CD14-positive monocyte (primary cell): ENCODE measurements at regions not wholly inside any gene's neighbourhood (a gene's known extent, or its start where the extent isn't known, plus 50 kb on each side); places are given as distances from the start of the nearest gene placed in this dataset.

ENCODE experiments used
- DNase-seq, 3 donors: peaks; one replicate each; pipeline ENCODE4 v3.0.0-alpha.2; 2011 to 2022
- H2AFZ ChIP-seq: 2 replicates; pipeline ENCODE4 v1.6.0; 2012; ENCODE audit warnings: mild to moderate bottlenecking, low read depth, low read length, inconsistent platforms; ENCODE audit not compliant: insufficient read depth, poor library complexity, severe bottlenecking
- H3K27ac ChIP-seq, 2 donors: 1 replicate in 1 of 2; 2 replicates in 1 of 2; pipeline ENCODE4 v1.5.1; 2012 to 2013; ENCODE audit warnings: low read length in 2 of 2, control low read depth in 1 of 2, inconsistent platforms in 1 of 2, low read depth in 1 of 2, mild to moderate bottlenecking in 1 of 2
- H3K27me3 ChIP-seq, 2 donors: one replicate each; pipeline versions ENCODE4 v1.6.0 to v1.6.1; 2011 to 2013; ENCODE audit warnings: low read length in 2 of 2; ENCODE audit not compliant: control insufficient read depth in 2 of 2, insufficient read depth in 2 of 2
- H3K36me3 ChIP-seq, 2 donors: replicated peaks in 1 of 2; 1 replicate in 1 of 2; 2 replicates in 1 of 2; pipeline versions ENCODE4 v1.5.1 to v1.6.1; 2012 to 2013; ENCODE audit warnings: low read length in 2 of 2, control low read depth in 1 of 2, inconsistent platforms in 1 of 2, mild to moderate bottlenecking in 1 of 2; ENCODE audit not compliant: insufficient read depth in 2 of 2, control insufficient read depth in 1 of 2
- H3K4me1 ChIP-seq, 2 donors: 1 replicate in 1 of 2; 2 replicates in 1 of 2; pipeline versions ENCODE4 v1.5.1 to v1.6.1; 2012 to 2013; ENCODE audit warnings: low read length in 2 of 2, control low read depth in 1 of 2, inconsistent platforms in 1 of 2, mild to moderate bottlenecking in 1 of 2, moderate library complexity in 1 of 2; ENCODE audit not compliant: insufficient read depth in 2 of 2, control insufficient read depth in 1 of 2
- H3K4me2 ChIP-seq: replicated peaks from 2 replicates; pipeline ENCODE3; 2012; ENCODE audit warnings: low read length, moderate library complexity, mild to moderate bottlenecking; ENCODE audit not compliant: poor library complexity, severe bottlenecking; ENCODE audit errors: extremely low read depth
- H3K4me3 ChIP-seq, 3 experiments: fragments of 200-600 bp in 1 of 3; sonication (generic) in 1 of 3; replicated peaks in 1 of 3; 1 replicate in 2 of 3; 2 replicates in 1 of 3; pipeline ENCODE4 v1.5.1; 2011 to 2013; ENCODE audit warnings: low read length in 3 of 3, mild to moderate bottlenecking in 3 of 3, control low read depth in 2 of 3, low read depth in 2 of 3, inconsistent platforms in 1 of 3, moderate library complexity in 1 of 3
- H3K79me2 ChIP-seq: 2 replicates; pipeline ENCODE4 v1.6.0; 2012; ENCODE audit warnings: mild to moderate bottlenecking, control low read depth, inconsistent platforms, low read length, moderate library complexity; ENCODE audit not compliant: insufficient read depth
- H3K9ac ChIP-seq: 2 replicates; pipeline ENCODE4 v1.6.0; 2017; ENCODE audit warnings: low read length, mild to moderate bottlenecking; ENCODE audit not compliant: insufficient read depth, poor library complexity, severe bottlenecking
- H3K9me3 ChIP-seq, 2 donors: replicated peaks in 1 of 2; 1 replicate in 1 of 2; 2 replicates in 1 of 2; pipeline versions ENCODE4 v1.5.1 to v1.6.1; 2012 to 2013; ENCODE audit warnings: low read length in 2 of 2, control low read depth in 1 of 2; ENCODE audit not compliant: control insufficient read depth in 1 of 2, insufficient read depth in 1 of 2
- H4K20me1 ChIP-seq: 2 replicates; pipeline ENCODE4 v1.6.0; 2012; ENCODE audit warnings: mild to moderate bottlenecking, low read length, control low read depth, moderate library complexity; ENCODE audit not compliant: insufficient read depth
- H3K27ac Mint-ChIP-seq, 7 donors: one replicate each; pipeline ENCODE4 v1.8.0; 2020; ENCODE audit warnings: mild to moderate bottlenecking in 7 of 7, mixed read lengths in 7 of 7, moderate library complexity in 6 of 7, inconsistent platforms in 2 of 7
- H3K27me3 Mint-ChIP-seq, 3 donors: one replicate each; pipeline ENCODE4 v1.8.0; 2021 to 2022; ENCODE audit warnings: low read depth in 3 of 3, mild to moderate bottlenecking in 3 of 3, mixed read lengths in 3 of 3, moderate library complexity in 3 of 3, inconsistent platforms in 1 of 3
- H3K36me3 Mint-ChIP-seq, 2 donors: one replicate each; pipeline ENCODE4 v1.8.0; 2020; ENCODE audit warnings: mixed read lengths in 2 of 2, inconsistent platforms in 1 of 2, mild to moderate bottlenecking in 1 of 2
- H3K4me1 Mint-ChIP-seq: one replicate; pipeline ENCODE4 v1.8.0; 2020; ENCODE audit warnings: mild to moderate bottlenecking, mixed read lengths
- H3K4me3 Mint-ChIP-seq, 2 donors: one replicate each; pipeline ENCODE4 v1.8.0; 2020; ENCODE audit warnings: mild to moderate bottlenecking in 2 of 2, mixed read lengths in 2 of 2, moderate library complexity in 1 of 2
- H3K9me3 Mint-ChIP-seq, 7 donors: one replicate each; pipeline ENCODE4 v1.8.0; 2020 to 2022; ENCODE audit warnings: mixed read lengths in 7 of 7, mild to moderate bottlenecking in 6 of 7, moderate library complexity in 6 of 7, inconsistent platforms in 2 of 7
- WGBS: methylation state at CpG from one replicate; pipeline ENCODE4 v1.1.5; 2013; ENCODE audit warnings: missing lambda C conversion rate; ENCODE audit not compliant: insufficient coverage; 5-methylcytosine and 5-hydroxymethylcytosine counted together
- intact Hi-C, 2 donors: fragments of 100-400 bp; cut with micrococcal nuclease; formaldehyde crosslinking; loops; one replicate each; pipeline versions ENCODE4 v1.15.0 to v1.15.1; 2023
- TF ChIP-seq, protein P1 (sequence below): fragments of 200-600 bp; IDR thresholded peaks from one replicate; pipeline ENCODE4 v1.8.0; 2022; ENCODE audit warnings: antibody characterized with exemption, mild to moderate bottlenecking

DNA sequence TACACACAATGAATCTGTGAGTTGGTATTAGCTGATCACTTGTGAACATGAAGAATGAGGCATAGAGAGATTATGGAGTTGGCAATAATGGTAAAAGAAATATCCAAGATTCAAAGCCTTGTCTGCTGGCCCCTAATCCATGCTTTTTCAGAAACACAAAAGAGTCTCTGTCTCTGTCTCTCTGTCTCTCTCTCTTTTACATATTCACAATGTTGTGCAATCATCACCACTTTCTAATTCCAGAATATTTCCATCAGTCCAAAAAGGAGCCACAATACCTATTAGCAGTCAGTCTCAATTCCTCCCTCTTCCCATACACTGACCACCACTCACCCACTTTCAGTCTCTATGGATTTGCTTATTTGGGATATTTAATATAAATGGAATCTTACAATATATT lies 370.1 kb upstream of the CDH8 start:
- Histone ChIP-seq H3K9me3 (peaks cover 4 to 10% of the 10 kb centered on the region in 2 donors), H3K4me1 (no peaks in the 10 kb centered on the region), H4K20me1 (no peaks in the 10 kb centered on the region), H3K36me3 (no peaks in the 10 kb centered on the region), H3K9ac (no peak overlapping the region), H2AFZ (no peak overlapping the region), H3K27me3 (no peaks in the 10 kb centered on the region), H3K4me3 (no peak overlapping the region), H3K27ac (no peak overlapping the region), H3K4me2 (no peak overlapping the region), H3K79me2 (no peaks in the 10 kb centered on the region)
- H3K4me1 Mint-ChIP-seq: no peaks in the 10 kb centered on the region
- no peaks in the 10 kb centered on the region for H3K27me3 Mint-ChIP-seq
- TF ChIP-seq, protein P1, sequence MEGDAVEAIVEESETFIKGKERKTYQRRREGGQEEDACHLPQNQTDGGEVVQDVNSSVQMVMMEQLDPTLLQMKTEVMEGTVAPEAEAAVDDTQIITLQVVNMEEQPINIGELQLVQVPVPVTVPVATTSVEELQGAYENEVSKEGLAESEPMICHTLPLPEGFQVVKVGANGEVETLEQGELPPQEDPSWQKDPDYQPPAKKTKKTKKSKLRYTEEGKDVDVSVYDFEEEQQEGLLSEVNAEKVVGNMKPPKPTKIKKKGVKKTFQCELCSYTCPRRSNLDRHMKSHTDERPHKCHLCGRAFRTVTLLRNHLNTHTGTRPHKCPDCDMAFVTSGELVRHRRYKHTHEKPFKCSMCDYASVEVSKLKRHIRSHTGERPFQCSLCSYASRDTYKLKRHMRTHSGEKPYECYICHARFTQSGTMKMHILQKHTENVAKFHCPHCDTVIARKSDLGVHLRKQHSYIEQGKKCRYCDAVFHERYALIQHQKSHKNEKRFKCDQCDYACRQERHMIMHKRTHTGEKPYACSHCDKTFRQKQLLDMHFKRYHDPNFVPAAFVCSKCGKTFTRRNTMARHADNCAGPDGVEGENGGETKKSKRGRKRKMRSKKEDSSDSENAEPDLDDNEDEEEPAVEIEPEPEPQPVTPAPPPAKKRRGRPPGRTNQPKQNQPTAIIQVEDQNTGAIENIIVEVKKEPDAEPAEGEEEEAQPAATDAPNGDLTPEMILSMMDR: no peak
- H3K9me3 Mint-ChIP-seq: peaks cover 2 to 11% (median 5%) of the 10 kb centered on the region in 7 donors
- H3K27ac Mint-ChIP-seq: no peak overlapping the region
- no peaks in the 10 kb centered on the region for H3K36me3 Mint-ChIP-seq
- H3K4me3 Mint-ChIP-seq: no peak overlapping the region
- intact Hi-C loops: no loop called here
- no peak for DNase-seq

DNA sequence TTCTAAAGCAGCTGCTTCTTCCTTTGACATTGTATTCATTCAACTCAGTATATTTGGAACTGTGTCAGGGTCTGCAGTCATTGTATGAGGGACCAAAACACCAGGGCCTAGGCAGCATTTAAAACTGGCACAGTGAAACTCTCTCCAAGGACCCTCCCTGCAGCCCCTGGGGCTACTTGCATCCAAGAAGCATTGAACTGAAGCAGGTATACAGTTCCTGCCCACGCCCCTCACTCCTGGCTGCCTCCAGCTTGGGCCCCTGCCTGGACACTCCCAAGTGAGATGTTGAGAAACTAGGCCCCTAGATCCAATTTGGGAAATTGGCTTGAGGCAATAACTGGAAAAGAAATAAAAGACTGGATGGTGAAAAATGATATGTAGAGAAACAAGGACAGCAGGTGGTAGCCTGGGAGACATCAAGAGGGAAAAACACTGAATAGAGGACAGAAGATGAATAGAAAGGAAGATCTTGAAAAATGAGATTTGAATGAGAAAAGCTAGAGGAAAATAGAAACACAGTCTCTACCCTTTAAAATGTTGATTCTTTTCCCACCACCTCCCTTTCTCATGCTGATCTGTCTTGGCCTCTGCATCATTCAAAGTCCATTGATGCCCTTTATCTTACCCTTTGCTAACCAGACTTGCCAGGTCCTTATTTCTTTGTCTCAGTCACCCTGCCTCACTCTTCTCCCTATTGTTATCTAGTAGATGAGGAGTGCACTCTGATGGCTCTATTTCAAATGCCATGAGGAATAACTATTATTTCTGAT lies 368.8 kb upstream of the CDH8 start:
- Histone ChIP-seq H3K9ac (no peak overlapping the region), H3K4me3 (no peak overlapping the region), H3K27me3 (no peaks in the 10 kb centered on the region), H3K27ac (no peak overlapping the region), H3K4me1 (no peaks in the 10 kb centered on the region), H3K36me3 (no peaks in the 10 kb centered on the region), H3K9me3 (peaks cover 2 to 8% of the 10 kb centered on the region in 2 donors), H4K20me1 (no peaks in the 10 kb centered on the region), H3K4me2 (no peak overlapping the region), H3K79me2 (no peaks in the 10 kb centered on the region), H2AFZ (no peak overlapping the region)
- Mint-ChIP-seq H3K27me3 (no peaks in the 10 kb centered on the region), H3K9me3 (peaks cover 2 to 10% (median 5%) of the 10 kb centered on the region in 7 donors), H3K4me3 (peak overlapping the region in 1 of 2 donors; percentile 1), H3K36me3 (no peaks in the 10 kb centered on the region), H3K27ac (no peak overlapping the region), H3K4me1 (no peaks in the 10 kb centered on the region)
- no CpG with 5 or more reads among the region's 1 CpG for WGBS
- TF ChIP-seq, protein P1: no peak
- no peak for DNase-seq
- intact Hi-C loops: no loop called here
